ENCODE measurements at regions not wholly inside any gene's neighbourhood (a gene's known extent, or its start where the extent isn't known, plus 50 kb on each side); places are given as distances from the start of the nearest gene placed in this dataset.

DNA sequence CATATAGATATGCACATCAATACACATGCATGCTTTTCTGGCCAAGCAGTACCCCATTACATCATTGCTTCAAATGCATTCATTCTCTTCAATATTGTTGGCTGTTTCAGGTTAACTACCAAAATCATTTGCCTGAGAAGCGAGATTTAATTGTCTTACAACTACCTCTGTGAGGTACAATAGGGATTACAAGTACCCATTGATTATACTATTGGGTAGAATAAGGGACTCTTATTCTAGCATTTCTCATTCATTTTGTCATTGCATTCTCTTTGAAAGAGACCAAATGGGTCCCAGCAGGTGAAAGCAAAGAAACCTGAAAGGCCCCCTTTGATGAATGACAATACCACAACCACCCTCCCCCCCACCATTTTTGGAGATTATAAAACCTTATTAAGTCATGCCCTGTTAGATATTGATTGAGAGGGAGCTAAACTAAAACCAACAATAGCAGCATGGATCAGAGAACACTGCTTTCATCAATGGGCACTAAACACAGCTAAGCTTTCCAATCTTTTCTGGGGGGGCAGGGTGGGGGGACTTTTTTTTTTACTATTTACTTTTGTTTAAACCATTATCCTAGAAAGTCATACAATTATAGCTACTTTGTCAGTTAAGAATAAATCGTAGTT, 375.0 kb upstream of the CCNH start:
- DNase-seq (ENCODE audit: low read depth, low spot score): no peak
- WGBS (ENCODE audit: insufficient coverage, insufficient replicate concordance, low lambda C conversion rate, missing lambda C conversion rate): 17% methylated on average over 2 of the region's 2 CpGs
- ATAC-seq: no peak
- Histone ChIP-seq H3K36me3 (ENCODE audit: control insufficient read depth in 2 of 2, insufficient read depth in 2 of 2, low read length in 1 of 2) (no peaks in the 10 kb centered on the region), H4K20me1 (ENCODE audit: control insufficient read depth, insufficient read depth) (no peaks in the 10 kb centered on the region), H3K9me3 (replicated peaks; ENCODE audit: control insufficient read depth, insufficient read depth, low read length) (no peaks in the 10 kb centered on the region), H3K79me2 (ENCODE audit: control insufficient read depth, insufficient read depth, low read length) (no peaks in the 10 kb centered on the region), H2AFZ (ENCODE audit: control insufficient read depth, low read depth, low read length) (no peak overlapping the region), H3K27me3 (replicated peaks in 1 of 2; ENCODE audit: control insufficient read depth in 2 of 2, insufficient read depth in 2 of 2, low read length in 1 of 2) (no peaks in the 10 kb centered on the region), H3K4me1 (ENCODE audit: control insufficient read depth, insufficient read depth, low read length) (no peaks in the 10 kb centered on the region), H3K4me2 (ENCODE audit: control insufficient read depth, insufficient read depth) (no peak overlapping the region), H3K27ac (ENCODE audit: control insufficient read depth, insufficient read depth) (no peak overlapping the region), H3K9ac (ENCODE audit: control insufficient read depth, insufficient read depth, low read length) (no peak overlapping the region), H3K4me3 (no peak overlapping the region)
- ChIA-PET SMC1A (ENCODE audit: uncharacterized antibody, unreplicated experiment) (no interaction called here), RAD21 (ENCODE audit: unreplicated experiment) (interaction anchor here (0.8 kb wide), 1 partner anchor 892 kb away, joined by 3 read pairs; no protein-coding TSS in a partner anchor), POLR2A (no interaction called here), CTCF (interaction anchor here (1.0 kb wide), 1 partner anchor 903 kb away, joined by 3 read pairs; no protein-coding TSS in a partner anchor)
- BruUV-seq (replicated peaks): no TSS peak
- in situ Hi-C loops (cut with MboI): no loop called here
- TF ChIP-seq HDGF (IDR thresholded peaks at IDR 0.05): no peak
- TF ChIP-seq ZNF384 (IDR thresholded peaks at IDR 0.05; ENCODE audit: borderline replicate concordance, low read depth, low read length): no peak
- no peak for TF ChIP-seq STAT1 (conservative IDR thresholded peaks at IDR 0.05)
- TF ChIP-seq GABPA (IDR thresholded peaks at IDR 0.05; ENCODE audit: low read depth): no peak
- TF ChIP-seq TARDBP (IDR thresholded peaks at IDR 0.05; ENCODE audit: borderline replicate concordance): no peak
- no peak for TF ChIP-seq EED (IDR thresholded peaks at IDR 0.05; ENCODE audit: low read depth)
- FAIRE-seq: no peak
- intact Hi-C loops (cut with micrococcal nuclease; ENCODE audit: unreplicated experiment): no loop called here

DNA sequence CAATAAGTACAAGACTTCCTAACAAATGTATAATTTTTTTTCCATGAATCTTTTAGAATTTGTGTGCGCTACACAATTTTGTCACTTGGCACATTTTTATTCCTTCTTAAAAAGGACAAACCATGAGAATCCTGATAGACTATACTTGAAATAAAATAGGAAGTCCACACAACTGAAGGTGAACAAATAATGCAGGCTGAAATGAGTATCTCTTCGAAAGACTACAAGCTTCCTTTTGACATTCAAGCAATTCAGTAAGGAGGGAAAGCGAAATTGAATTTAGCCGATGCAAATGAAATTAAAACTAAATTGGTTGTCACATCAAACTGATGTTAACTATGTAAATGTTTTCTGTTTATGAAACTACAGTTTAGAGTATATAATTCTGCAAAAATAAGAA, 374.4 kb upstream of the CCNH start:
- 43% methylated on average over 4 of the region's 4 CpGs for WGBS (ENCODE audit: insufficient coverage, insufficient replicate concordance, low lambda C conversion rate, missing lambda C conversion rate)
- Histone ChIP-seq H3K9me3 (replicated peaks; ENCODE audit: control insufficient read depth, insufficient read depth, low read length) (no peaks in the 10 kb centered on the region), H3K4me2 (ENCODE audit: control insufficient read depth, insufficient read depth) (no peak overlapping the region), H3K79me2 (ENCODE audit: control insufficient read depth, insufficient read depth, low read length) (no peaks in the 10 kb centered on the region), H3K9ac (ENCODE audit: control insufficient read depth, insufficient read depth, low read length) (no peak overlapping the region), H3K4me1 (ENCODE audit: control insufficient read depth, insufficient read depth, low read length) (no peaks in the 10 kb centered on the region), H3K27me3 (replicated peaks in 1 of 2; ENCODE audit: control insufficient read depth in 2 of 2, insufficient read depth in 2 of 2, low read length in 1 of 2) (no peaks in the 10 kb centered on the region), H4K20me1 (ENCODE audit: control insufficient read depth, insufficient read depth) (no peaks in the 10 kb centered on the region), H2AFZ (ENCODE audit: control insufficient read depth, low read depth, low read length) (no peak overlapping the region), H3K27ac (ENCODE audit: control insufficient read depth, insufficient read depth) (no peak overlapping the region), H3K4me3 (no peak overlapping the region), H3K36me3 (ENCODE audit: control insufficient read depth in 2 of 2, insufficient read depth in 2 of 2, low read length in 1 of 2) (no peaks in the 10 kb centered on the region)
- TF ChIP-seq FOS (IDR thresholded peaks at IDR 0.05; ENCODE audit: borderline replicate concordance, extremely low read depth, insufficient read length) (no peak), CHD4 (IDR thresholded peaks at IDR 0.05) (no peak), MYC (IDR thresholded peaks at IDR 0.05; ENCODE audit: insufficient read depth, insufficient read length, insufficient replicate concordance, low read length, severe bottlenecking) (no peak), SIX5 (IDR thresholded peaks at IDR 0.05; ENCODE audit: low read depth, low read length, severe bottlenecking) (no peak), MEF2A (IDR thresholded peaks at IDR 0.05; ENCODE audit: insufficient read depth, low read depth, low read length) (no peak), BHLHE40 (IDR thresholded peaks at IDR 0.05; ENCODE audit: borderline replicate concordance in 1 of 2, low read depth in 2 of 2, low read length in 1 of 2) (no peak)
- TF ChIP-seq, protein P1, sequence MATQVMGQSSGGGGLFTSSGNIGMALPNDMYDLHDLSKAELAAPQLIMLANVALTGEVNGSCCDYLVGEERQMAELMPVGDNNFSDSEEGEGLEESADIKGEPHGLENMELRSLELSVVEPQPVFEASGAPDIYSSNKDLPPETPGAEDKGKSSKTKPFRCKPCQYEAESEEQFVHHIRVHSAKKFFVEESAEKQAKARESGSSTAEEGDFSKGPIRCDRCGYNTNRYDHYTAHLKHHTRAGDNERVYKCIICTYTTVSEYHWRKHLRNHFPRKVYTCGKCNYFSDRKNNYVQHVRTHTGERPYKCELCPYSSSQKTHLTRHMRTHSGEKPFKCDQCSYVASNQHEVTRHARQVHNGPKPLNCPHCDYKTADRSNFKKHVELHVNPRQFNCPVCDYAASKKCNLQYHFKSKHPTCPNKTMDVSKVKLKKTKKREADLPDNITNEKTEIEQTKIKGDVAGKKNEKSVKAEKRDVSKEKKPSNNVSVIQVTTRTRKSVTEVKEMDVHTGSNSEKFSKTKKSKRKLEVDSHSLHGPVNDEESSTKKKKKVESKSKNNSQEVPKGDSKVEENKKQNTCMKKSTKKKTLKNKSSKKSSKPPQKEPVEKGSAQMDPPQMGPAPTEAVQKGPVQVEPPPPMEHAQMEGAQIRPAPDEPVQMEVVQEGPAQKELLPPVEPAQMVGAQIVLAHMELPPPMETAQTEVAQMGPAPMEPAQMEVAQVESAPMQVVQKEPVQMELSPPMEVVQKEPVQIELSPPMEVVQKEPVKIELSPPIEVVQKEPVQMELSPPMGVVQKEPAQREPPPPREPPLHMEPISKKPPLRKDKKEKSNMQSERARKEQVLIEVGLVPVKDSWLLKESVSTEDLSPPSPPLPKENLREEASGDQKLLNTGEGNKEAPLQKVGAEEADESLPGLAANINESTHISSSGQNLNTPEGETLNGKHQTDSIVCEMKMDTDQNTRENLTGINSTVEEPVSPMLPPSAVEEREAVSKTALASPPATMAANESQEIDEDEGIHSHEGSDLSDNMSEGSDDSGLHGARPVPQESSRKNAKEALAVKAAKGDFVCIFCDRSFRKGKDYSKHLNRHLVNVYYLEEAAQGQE (IDR thresholded peaks at IDR 0.05; ENCODE audit: low read depth, low read length): no peak
- DNase-seq (ENCODE audit: low read depth, low spot score): no peak
- FAIRE-seq: no peak
- ChIA-PET CTCF (interaction anchor here (0.7 to 0.9 kb wide), 2 partner anchors 68 to 893 kb away, joined by 3 read pairs; no protein-coding TSS in a partner anchor), RAD21 (ENCODE audit: unreplicated experiment) (no interaction called here), SMC1A (ENCODE audit: uncharacterized antibody, unreplicated experiment) (interaction anchor here (0.9 to 1.1 kb wide), 2 partner anchors 10 to 15 kb away, joined by 3 to 4 read pairs; no protein-coding TSS in a partner anchor), POLR2A (no interaction called here)
- no peak for ATAC-seq
- BruUV-seq (replicated peaks): no TSS peak
- intact Hi-C loops (cut with micrococcal nuclease; ENCODE audit: unreplicated experiment): no loop called here
- in situ Hi-C loops (cut with MboI): no loop called here

Data from GM12878 (cell line).